Liver (tissue), 8 donors: ENCODE measurements at regions not wholly inside any gene's neighbourhood (a gene's known extent, or its start where the extent isn't known, plus 50 kb on each side); places are given as distances from the start of the nearest gene placed in this dataset.

Experiments
- DNase-seq: peaks from one replicate; pipeline ENCODE4 v3.0.0-alpha.2; 2017; ENCODE audit warnings: low spot score
- H3K27ac ChIP-seq, 2 donors: one replicate each; pipeline ENCODE4 v1.7.0; 2013; ENCODE audit warnings: inconsistent platforms in 2 of 2, low read length in 2 of 2, control low read depth in 1 of 2, low read depth in 1 of 2, mild to moderate bottlenecking in 1 of 2
- H3K27me3 ChIP-seq, 4 donors: one replicate each; pipeline versions ENCODE4 v1.6.1 to v1.7.0; 2013; ENCODE audit warnings: low read length in 3 of 4, inconsistent platforms in 1 of 4, mild to moderate bottlenecking in 1 of 4, moderate library complexity in 1 of 4; ENCODE audit not compliant: control insufficient read depth in 4 of 4, insufficient read depth in 4 of 4
- H3K36me3 ChIP-seq, 4 donors: one replicate each; pipeline versions ENCODE4 v1.6.1 to v1.7.0; 2013; ENCODE audit warnings: low read length in 3 of 4, mild to moderate bottlenecking in 3 of 4, low read depth in 1 of 4, moderate library complexity in 1 of 4; ENCODE audit not compliant: control insufficient read depth in 4 of 4, insufficient read depth in 3 of 4
- H3K4me1 ChIP-seq, 4 donors: one replicate each; pipeline versions ENCODE4 v1.6.1 to v1.7.0; 2013; ENCODE audit warnings: low read length in 3 of 4, mild to moderate bottlenecking in 3 of 4, moderate library complexity in 1 of 4; ENCODE audit not compliant: control insufficient read depth in 4 of 4, insufficient read depth in 4 of 4
- H3K4me3 ChIP-seq, 3 donors: one replicate each; pipeline versions ENCODE4 v1.6.1 to v1.7.0; 2013; ENCODE audit warnings: low read length in 3 of 3, control low read depth in 1 of 3, low read depth in 1 of 3, mild to moderate bottlenecking in 1 of 3
- H3K9ac ChIP-seq, 2 donors: one replicate each; pipeline ENCODE4 v1.7.0; 2013; ENCODE audit warnings: low read length in 2 of 2, mild to moderate bottlenecking in 2 of 2, moderate library complexity in 2 of 2, control low read depth in 1 of 2, low read depth in 1 of 2
- H3K9me3 ChIP-seq, 4 donors: one replicate each; pipeline versions ENCODE4 v1.6.1 to v1.7.0; 2013; ENCODE audit warnings: low read length in 3 of 4; ENCODE audit not compliant: control insufficient read depth in 4 of 4
- ATF3 ChIP-seq: IDR thresholded peaks from 2 replicates; pipeline ENCODE4 v1.6.1; 2016; ENCODE audit warnings: antibody characterized with exemption
- EGR1 ChIP-seq, 2 donors: IDR thresholded peaks; 2 replicates each; pipeline ENCODE4 v1.6.1; 2016 to 2018; ENCODE audit warnings: antibody characterized with exemption in 2 of 2, low read depth in 2 of 2
- FOXA2 ChIP-seq: IDR thresholded peaks from 2 replicates; pipeline ENCODE4 v1.6.1; 2016; ENCODE audit warnings: antibody characterized with exemption
- GABPA ChIP-seq, 2 donors: IDR thresholded peaks in 1 of 2; conservative IDR thresholded peaks in 1 of 2; 2 replicates each; pipeline ENCODE4 v1.6.1; 2016; ENCODE audit warnings: antibody characterized with exemption in 2 of 2, mild to moderate bottlenecking in 1 of 2, moderate library complexity in 1 of 2
- HNF4A ChIP-seq, 2 donors: conservative IDR thresholded peaks; 2 replicates each; pipeline ENCODE4 v1.6.1; 2016; ENCODE audit warnings: antibody characterized with exemption in 2 of 2, mild to moderate bottlenecking in 2 of 2
- HNF4G ChIP-seq: IDR thresholded peaks from 2 replicates; pipeline ENCODE4 v1.6.1; 2016; ENCODE audit warnings: antibody characterized with exemption
- NR2F2 ChIP-seq: IDR thresholded peaks from 2 replicates; pipeline ENCODE4 v1.6.1; 2016; ENCODE audit warnings: antibody characterized with exemption
- RAD21 ChIP-seq, 2 donors: IDR thresholded peaks; 2 replicates each; pipeline ENCODE4 v1.6.1; 2016; ENCODE audit warnings: antibody characterized with exemption in 2 of 2, mild to moderate bottlenecking in 2 of 2
- REST ChIP-seq: IDR thresholded peaks from 2 replicates; pipeline ENCODE4 v1.6.1; 2016; ENCODE audit warnings: antibody characterized with exemption, mild to moderate bottlenecking
- SP1 ChIP-seq: IDR thresholded peaks from 2 replicates; pipeline ENCODE4 v1.6.1; 2018; ENCODE audit warnings: antibody characterized with exemption, mild to moderate bottlenecking
- YY1 ChIP-seq: IDR thresholded peaks from 2 replicates; pipeline ENCODE4 v1.6.1; 2016; ENCODE audit warnings: antibody characterized with exemption, mild to moderate bottlenecking
- ZBTB33 ChIP-seq: IDR thresholded peaks from 2 replicates; pipeline ENCODE4 v1.6.1; 2016; ENCODE audit warnings: antibody characterized with exemption
- WGBS: extraction: QIAGEN DNeasy Blood & Tissue Kit; methylation state at CpG from one replicate; pipeline ENCODE4 v1.1.7; 2013; 5-methylcytosine and 5-hydroxymethylcytosine counted together
- TF ChIP-seq, protein P1 (sequence below): IDR thresholded peaks from 2 replicates; pipeline ENCODE4 v1.6.1; 2016; ENCODE audit warnings: antibody characterized with exemption
- TF ChIP-seq, protein P2 (sequence below): fragments of 150-350 bp; IDR thresholded peaks from 2 replicates; pipeline ENCODE4 v1.5.1; 2017; ENCODE audit warnings: improper control_type of control experiment, low read depth, low read length; ENCODE audit not compliant: missing input control
- donor health status: healthy.
- donor health status: healthy.
- donor health status: healthy.
- donor health status: healthy.
- donor health status: healthy.

DNA sequence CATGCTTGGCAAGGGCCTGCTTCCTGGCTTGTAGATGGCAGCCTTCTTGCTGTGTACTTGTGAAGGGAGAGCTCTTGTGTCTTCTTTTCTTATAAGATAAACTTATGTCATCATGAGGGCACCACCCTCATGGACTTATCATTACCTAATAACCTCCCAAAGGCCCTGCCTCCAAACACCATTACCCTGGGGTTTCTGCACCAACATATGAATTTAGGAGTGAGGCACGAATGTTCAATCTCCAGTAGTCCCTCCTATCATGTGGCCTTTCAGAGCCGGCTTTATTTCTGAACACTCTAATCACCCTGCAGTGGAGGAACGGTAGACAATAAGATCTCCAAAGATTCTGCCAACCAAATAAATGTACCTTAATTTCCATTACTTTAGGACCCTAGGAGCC is 144.3 kb downstream of the ABCC12 start:
- WGBS, result 69% methylated on average over 3 of the region's 3 CpGs
- no peaks in the 10 kb centered on the region for H3K27me3 ChIP-seq
- H3K27ac ChIP-seq, result no peak overlapping the region
- H3K36me3 ChIP-seq, result no peaks in the 10 kb centered on the region
- no peak overlapping the region for H3K4me3 ChIP-seq
- TF ChIP-seq ATF3 (no peak), NR2F2 (no peak), FOXA2 (no peak), REST (no peak), HNF4A (conservative IDR thresholded peaks at IDR 0.05) (no peak)
- H3K9me3 ChIP-seq, result peaks cover 0 to 3% (median 1%) of the 10 kb centered on the region in 4 donors
- H3K9ac ChIP-seq, result no peak overlapping the region
- no peak for DNase-seq
- no peaks in the 10 kb centered on the region for H3K4me1 ChIP-seq

GRCh38 chr16:48008011-48008525 is 147.7 kb downstream of the ABCC12 start:
- WGBS, result 82% methylated on average over 7 of the region's 7 CpGs
- Histone ChIP-seq H3K4me3 (no peak overlapping the region), H3K36me3 (no peaks in the 10 kb centered on the region), H3K27me3 (no peaks in the 10 kb centered on the region), H3K9me3 (peaks cover 0 to 8% (median 1%) of the 10 kb centered on the region in 4 donors), H3K4me1 (no peaks in the 10 kb centered on the region), H3K27ac (no peak overlapping the region), H3K9ac (no peak overlapping the region)
- no peak for TF ChIP-seq HNF4G
- no peak for DNase-seq

DNA sequence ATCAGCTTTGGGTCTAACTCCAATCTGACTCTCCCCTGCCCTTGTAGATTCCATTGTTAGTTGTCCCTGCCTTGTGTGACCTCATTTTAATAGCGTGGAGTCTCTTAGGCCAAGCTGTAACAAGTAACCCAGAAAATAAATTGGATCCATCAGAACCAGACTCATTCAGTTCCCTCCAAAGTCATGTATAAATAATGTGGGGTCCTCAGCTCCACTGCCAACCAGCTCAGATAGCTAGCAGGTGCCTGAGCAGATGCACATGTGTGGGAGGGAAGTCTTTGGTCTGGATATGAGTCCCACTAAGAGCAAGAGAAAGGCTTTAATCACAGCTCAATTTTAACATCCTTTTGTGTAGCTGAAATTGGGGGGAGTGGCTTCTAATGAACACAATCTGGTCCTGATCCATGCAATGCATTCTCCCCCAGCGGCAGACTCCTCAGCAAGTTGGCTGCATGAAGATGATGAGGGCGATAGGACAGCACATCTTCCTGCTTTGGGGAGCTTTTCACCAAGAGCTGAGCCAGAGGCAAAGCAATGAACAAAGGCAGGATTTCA is 151.6 kb downstream of the ABCC12 start:
- H3K4me1 ChIP-seq, result no peaks in the 10 kb centered on the region

More for the DNA sequence above, 151.6 kb downstream of the ABCC12 start:
- DNase-seq, result no peak
- TF ChIP-seq RAD21 (IDR thresholded peaks at IDR 0.05) (no peak), FOXA2 (no peak), EGR1 (IDR thresholded peaks at IDR 0.05; ENCODE audit: low read depth in 2 of 2) (no peak), SP1 (no peak), ATF3 (no peak), YY1 (no peak), ZBTB33 (no peak), REST (no peak), HNF4A (conservative IDR thresholded peaks at IDR 0.05) (no peak), NR2F2 (no peak), HNF4G (no peak), GABPA (IDR thresholded peaks at IDR 0.05 in 1 of 2, conservative IDR thresholded peaks at IDR 0.05 in 1 of 2) (no peak)
- TF ChIP-seq, protein P1, sequence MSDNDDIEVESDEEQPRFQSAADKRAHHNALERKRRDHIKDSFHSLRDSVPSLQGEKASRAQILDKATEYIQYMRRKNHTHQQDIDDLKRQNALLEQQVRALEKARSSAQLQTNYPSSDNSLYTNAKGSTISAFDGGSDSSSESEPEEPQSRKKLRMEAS, result no peak
- TF ChIP-seq, protein P2, sequence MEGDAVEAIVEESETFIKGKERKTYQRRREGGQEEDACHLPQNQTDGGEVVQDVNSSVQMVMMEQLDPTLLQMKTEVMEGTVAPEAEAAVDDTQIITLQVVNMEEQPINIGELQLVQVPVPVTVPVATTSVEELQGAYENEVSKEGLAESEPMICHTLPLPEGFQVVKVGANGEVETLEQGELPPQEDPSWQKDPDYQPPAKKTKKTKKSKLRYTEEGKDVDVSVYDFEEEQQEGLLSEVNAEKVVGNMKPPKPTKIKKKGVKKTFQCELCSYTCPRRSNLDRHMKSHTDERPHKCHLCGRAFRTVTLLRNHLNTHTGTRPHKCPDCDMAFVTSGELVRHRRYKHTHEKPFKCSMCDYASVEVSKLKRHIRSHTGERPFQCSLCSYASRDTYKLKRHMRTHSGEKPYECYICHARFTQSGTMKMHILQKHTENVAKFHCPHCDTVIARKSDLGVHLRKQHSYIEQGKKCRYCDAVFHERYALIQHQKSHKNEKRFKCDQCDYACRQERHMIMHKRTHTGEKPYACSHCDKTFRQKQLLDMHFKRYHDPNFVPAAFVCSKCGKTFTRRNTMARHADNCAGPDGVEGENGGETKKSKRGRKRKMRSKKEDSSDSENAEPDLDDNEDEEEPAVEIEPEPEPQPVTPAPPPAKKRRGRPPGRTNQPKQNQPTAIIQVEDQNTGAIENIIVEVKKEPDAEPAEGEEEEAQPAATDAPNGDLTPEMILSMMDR, result no peak
- Histone ChIP-seq H3K9ac (no peak overlapping the region), H3K27me3 (no peaks in the 10 kb centered on the region), H3K4me3 (no peak overlapping the region), H3K27ac (no peak overlapping the region), H3K9me3 (peaks cover 0 to 8% (median 3%) of the 10 kb centered on the region in 4 donors), H3K36me3 (no peaks in the 10 kb centered on the region)
- WGBS, result 67% methylated on average over 3 of the region's 3 CpGs
